ENCODE measurements at regions not wholly inside any gene's neighbourhood (a gene's known extent, or its start where the extent isn't known, plus 50 kb on each side); places are given as distances from the start of the nearest gene placed in this dataset.

DNA sequence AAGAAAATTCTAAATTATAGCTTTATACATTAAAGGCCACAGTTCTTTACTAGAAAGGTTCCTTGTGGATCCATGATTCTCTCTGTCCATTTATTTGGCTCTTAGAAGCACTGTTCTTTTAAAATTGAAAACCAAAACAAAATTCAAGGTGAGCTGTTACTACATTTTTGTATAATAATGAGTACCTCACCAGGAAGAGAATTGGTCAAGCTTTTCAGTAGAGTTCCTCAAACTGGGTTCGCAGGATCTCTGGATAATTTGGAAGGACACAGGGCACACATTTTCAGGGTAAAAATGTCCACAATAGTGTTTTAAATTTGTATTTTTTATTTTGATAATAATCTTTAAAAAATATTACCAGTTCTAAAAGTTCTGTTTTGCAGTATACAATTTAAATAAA, 93.0 kb downstream of the PPP1R3A start:
- DNase-seq (ENCODE audit: low read depth in 4 of 4, low spot score in 2 of 4) = no peak

- no peak for DNase-seq (ENCODE audit: low read depth in 4 of 4, low spot score in 2 of 4)
Observed at GRCh38 chr7:113824117-113824823, 94.5 kb downstream of the PPP1R3A start.

DNA sequence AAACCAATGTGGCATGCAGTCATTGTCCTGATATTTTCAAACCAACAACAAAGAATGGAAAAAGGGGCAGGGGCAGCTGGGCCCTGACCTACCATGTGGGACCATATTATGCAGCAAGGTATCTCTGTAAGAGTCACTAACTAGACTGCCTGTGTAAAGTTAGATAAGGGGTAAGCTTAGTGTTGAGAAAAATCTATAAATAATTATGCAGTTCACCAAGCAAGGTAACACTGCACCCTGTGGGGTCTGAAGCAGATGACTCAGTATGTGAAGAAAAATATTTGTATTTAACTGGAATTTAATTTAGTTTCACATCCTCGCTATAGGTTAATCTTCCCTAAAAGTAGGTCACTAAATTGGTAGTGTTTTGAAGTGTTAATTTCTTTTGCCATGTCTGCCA, 99.3 kb downstream of the PPP1R3A start:
- DNase-seq (ENCODE audit: low read depth in 4 of 4, low spot score in 2 of 4) = no peak

DNA sequence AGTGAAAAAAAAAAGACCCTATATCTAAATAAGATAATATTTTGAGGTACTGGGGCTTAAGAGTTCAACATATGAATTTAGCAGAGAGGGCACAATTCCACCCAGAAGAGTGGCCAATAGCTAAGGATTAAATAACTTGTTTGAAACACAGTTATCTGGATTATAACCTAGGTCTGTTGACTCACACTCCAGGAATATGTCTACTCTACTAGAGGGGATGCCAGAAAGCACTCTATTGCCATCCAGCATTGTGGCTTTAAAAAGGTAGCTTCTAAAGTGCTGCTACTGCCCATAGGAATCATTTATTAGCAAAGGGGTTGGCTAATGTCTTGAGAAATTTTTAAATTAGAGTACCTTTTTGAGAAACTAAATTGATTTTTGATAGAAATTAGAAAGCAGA, 102.2 kb downstream of the PPP1R3A start:
- no peak for DNase-seq (ENCODE audit: low read depth in 4 of 4, low spot score in 2 of 4)

- DNase-seq (ENCODE audit: low read depth in 4 of 4, low spot score in 2 of 4) = no peak
Observed at GRCh38 chr7:113813471-113813870, 105.3 kb downstream of the PPP1R3A start.

GRCh38 chr7:113812591-113813255, 106.1 kb downstream of the PPP1R3A start:
- no peak for DNase-seq (ENCODE audit: low read depth in 4 of 4, low spot score in 2 of 4)

- no peak for DNase-seq (ENCODE audit: low read depth in 4 of 4, low spot score in 2 of 4)
Observed at GRCh38 chr7:113810080-113810744, 108.6 kb downstream of the PPP1R3A start.

DNA sequence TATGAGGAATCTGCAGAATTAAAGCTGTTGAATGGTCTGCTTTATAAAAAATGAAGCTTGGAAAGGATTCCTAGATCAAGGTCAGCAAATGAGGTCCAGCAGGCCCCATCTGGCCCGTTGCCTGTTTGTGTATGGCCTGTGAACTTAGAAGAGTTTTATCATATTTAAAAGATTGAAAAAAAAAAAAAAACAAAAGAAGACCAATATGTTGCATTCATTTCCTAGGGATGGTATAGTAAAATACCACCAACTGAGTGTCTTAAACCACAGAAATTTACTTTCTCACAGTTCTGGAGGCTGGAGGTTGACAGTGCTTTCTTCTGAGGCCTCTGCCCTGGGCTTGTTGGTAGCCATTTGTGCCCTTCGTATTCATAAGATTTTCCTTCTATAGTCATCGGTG, 109.2 kb downstream of the PPP1R3A start:
- DNase-seq (ENCODE audit: low read depth in 4 of 4, low spot score in 2 of 4) = no peak

DNA sequence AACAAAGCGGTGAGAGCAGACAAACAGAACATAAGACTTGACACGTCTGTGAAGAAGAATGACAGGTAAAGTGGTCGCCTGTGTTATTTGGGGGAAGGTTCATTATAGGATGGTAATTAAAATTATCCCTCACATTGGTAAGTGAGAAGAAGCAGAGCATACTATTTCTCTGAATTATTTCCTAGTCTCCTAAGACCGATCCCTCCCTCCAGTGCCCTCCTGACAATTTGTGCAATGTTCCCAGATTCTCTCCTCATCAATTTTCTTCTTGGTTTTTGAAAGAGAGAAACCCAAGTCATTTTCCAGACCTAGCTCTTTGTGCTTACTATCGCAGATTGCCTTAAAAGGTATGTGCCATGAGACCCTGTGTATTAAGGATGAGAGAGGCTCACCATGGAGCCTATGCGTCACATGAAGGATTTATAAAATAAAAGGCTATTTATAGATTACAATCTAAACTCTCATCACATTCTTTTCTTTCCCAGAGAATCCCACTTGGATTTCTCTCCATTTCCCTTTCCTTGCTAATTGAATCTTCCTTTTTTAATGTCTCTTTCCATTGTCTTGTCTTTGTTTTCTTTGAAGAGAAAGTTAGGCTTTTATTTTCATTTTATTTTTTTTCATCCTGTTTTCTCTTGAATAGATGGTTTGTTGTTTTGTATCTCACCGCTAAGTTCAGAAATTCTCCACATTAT, 112.0 kb downstream of the PPP1R3A start:
- DNase-seq (ENCODE audit: low read depth in 4 of 4, low spot score in 2 of 4) = no peak

- no peak for DNase-seq (ENCODE audit: low read depth in 4 of 4, low spot score in 2 of 4)
Observed at GRCh38 chr7:113805976-113806375, 112.8 kb downstream of the PPP1R3A start.

DNA sequence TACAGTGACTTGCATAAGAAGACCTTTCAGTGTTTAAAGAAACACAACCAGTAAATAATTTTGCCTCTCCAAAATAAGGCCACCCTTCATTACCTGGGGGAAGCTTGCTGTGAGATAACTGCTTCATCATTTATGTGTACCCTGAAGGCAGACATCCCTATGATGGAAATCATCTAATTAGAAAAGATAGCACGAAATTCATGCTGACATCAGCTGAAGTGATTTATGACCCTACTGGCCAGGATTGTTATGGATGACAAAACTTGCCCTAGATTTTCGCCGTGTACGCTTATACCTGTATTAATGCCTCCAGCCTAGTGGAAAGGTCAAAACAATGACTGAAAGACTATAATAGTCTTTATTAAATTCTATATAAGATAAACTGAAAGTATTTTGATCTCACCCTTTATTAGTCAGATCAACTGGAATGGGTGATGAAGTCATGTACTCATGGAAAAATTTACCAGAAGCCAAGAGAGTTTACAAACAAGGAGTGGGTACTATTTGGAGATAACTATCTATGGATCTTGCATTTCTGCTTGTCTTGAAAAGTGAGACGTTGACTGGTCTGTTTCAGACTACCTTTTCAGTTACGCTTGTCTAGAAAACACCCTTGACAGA, 114.2 kb downstream of the PPP1R3A start:
- no peak for DNase-seq (ENCODE audit: low read depth in 4 of 4, low spot score in 2 of 4)

DNA sequence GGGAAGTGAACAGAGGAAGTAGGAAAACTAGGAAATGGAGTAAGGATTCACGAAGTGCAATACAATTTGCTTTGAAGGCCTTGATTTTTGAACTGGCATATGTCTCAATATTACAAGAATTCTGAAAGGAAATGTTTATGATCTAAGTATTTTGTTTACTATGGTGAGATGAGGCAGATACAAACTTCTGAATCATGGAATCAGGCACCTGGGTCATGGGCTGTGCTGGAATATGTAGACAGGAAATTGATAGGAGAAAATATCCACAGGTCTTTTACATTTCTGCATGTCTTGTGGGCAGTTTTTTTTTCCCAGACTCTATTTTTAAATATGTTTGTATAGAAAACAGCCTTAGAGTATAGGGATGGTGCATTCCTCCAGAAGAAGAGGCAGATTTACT, 117.1 kb downstream of the PPP1R3A start:
- no peak for DNase-seq (ENCODE audit: low read depth in 4 of 4, low spot score in 2 of 4)

DNA sequence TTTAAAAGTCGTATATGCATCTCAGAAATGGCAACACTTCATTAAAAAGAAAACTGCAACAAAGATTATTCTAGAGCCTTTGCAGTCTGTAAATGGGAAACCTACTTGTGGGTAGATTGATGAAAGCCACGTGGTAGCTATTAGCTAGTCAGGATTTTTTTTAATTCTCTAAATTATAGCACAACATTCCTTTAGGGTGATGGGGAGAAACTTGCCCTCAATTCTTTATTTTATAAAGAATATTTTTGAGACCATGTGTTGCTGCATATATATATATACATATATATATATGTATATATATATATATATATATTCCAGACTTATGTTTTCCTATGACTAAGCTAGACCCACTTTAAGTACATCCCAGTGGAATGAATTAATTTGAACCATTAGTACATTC, 118.0 kb downstream of the PPP1R3A start:
- no peak for DNase-seq (ENCODE audit: low read depth in 4 of 4, low spot score in 2 of 4)

DNA sequence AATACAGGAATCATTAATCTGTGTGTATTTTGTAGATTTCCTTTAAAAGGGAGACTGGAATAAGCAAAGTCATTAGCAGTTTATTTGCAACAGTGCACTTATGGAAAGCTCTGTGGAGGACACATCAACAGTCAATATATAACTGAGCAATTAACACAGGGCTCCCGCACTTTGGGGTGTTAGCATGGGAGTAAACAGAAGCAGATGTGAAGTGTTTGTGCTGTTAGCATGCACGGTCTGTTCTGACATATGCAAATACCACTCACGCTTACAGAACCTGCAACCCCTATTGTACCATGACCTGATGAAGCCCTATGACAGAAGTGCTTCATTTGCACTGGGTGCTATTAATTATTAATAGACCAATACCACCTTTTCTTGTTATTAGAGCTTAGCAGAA, 118.9 kb downstream of the PPP1R3A start:
- no peak for DNase-seq (ENCODE audit: low read depth in 4 of 4, low spot score in 2 of 4)

DNA sequence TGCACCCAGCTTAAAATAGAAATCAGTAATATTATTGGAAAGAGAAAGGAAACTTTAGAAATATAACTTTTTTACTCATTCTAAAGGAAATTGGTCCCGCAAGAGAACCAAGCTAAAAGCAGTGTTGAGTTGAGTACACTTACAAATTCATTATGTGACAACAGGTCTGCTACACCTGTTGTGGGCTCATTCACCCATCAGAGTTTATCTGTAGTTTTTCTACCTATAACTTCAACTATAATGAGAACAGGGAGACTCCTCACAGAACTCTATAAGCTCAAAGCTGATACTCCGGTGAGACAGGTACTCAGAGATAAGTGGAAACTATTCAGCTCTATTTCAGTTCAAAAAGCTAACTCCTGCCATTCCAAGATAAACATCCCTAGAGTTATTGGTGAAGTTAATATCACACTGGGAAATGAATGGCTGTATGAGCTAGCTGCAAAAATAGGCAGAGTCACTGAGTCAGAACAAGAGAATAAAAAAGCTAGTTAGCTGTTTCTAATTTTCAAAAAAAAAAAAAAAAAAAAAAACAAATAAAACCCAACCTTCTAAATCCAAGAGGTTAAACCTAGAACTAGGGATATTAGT, 121.3 kb downstream of the PPP1R3A start:
- DNase-seq (ENCODE audit: low read depth in 4 of 4, low spot score in 2 of 4) = no peak

DNA sequence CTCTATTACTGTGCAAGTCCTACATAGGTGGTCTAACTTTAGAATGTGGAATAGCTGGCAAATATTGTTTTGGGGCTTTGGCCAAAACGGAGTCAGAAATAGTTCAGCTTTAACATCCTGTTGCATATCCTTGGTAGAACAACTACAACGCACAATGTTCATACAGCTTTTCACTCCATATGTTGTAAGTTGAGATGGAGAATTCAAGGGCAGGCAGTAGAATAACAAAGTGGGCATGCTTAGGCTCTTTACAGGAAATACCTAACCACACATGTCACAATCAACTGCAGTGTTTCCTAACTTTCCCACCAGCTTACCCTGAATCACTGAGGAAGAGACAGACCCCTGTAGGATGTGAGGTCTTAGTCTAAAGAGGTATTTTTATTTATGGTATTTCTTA, 122.3 kb downstream of the PPP1R3A start:
- no peak for DNase-seq (ENCODE audit: low read depth in 4 of 4, low spot score in 2 of 4)

- no peak for DNase-seq (ENCODE audit: low read depth in 4 of 4, low spot score in 2 of 4)
Observed at GRCh38 chr7:113794573-113794972, 124.2 kb downstream of the PPP1R3A start.

- no peak for DNase-seq (ENCODE audit: low read depth in 4 of 4, low spot score in 2 of 4)
Observed at GRCh38 chr7:113793171-113793570, 125.6 kb downstream of the PPP1R3A start.

- DNase-seq (ENCODE audit: low read depth in 4 of 4, low spot score in 2 of 4) = no peak
Observed at GRCh38 chr7:113790025-113790424, 128.8 kb downstream of the PPP1R3A start.

DNA sequence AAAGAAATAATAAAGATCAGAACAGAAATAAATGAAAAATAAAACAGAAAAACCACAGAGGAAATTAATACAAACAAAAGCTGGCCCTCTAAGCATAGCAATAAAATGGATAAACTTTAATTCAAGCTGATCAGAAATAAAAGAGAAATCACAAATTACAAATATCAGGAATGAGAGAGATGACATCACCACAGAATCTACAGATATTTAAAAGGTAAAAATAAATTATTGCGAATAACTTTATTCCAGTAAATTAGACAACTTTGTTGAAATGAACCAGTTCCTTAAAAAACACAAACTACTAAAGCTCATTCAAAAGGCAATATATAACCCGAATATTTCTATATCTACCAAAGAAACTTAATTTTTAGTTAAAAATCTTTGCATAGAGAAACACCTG, 131.7 kb downstream of the PPP1R3A start:
- DNase-seq (ENCODE audit: low read depth in 4 of 4, low spot score in 2 of 4) = no peak

DNA sequence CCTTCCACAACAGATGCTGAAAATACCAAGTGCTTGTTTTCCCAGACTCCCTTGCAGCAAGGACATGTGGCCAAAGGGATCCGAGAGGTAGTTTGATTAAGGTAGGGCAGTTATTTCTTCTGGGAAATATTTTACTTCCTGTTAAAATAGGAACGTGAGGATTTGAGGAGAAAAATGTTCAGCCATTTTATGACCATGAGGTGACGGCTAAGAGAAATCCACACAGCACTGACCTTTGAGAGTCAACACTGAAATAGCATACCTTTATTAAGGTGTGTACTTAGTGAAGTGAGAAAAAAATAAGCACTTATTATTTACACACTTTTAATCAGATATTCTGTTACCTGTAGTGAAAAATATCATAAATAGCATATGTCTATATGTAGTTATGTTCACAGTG, 133.9 kb downstream of the PPP1R3A start:
- no peak for DNase-seq (ENCODE audit: low read depth in 4 of 4, low spot score in 2 of 4)

All from left renal cortex interstitium (tissue), 4 donors.